RKO (cell line): ENCODE measurements at regions not wholly inside any gene's neighbourhood (a gene's known extent, or its start where the extent isn't known, plus 50 kb on each side); places are given as distances from the start of the nearest gene placed in this dataset.
"Not testable (repeated sequence)": the region's sequence is repeated elsewhere in the genome, so short reads cannot be mapped to it uniquely, and the experiment has no call there.

Experiments
- DNase-seq: peaks from one replicate; pipeline ENCODE4 v3.0.0-alpha.2; 2016; ENCODE audit warnings: low spot score

DNA sequence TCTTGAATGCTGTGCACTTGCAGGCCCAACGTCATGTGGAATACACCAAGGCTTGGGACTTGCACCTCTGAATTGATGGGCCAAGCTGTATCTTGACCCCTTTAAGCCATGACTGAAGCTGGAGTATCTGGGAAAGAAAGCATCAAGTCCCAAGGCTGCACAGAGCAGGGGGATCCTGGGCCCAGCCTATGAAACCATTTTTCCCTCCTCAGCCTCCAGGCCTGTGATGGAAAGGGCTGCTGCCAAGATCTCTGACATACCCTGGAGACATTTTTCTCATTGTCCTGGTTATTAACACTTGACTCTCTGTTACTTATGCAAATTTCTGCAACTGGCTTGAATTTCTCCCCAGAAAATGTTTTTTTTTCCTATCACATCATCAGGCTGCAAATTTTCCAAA is 174.0 kb upstream of the SNX2 start:
- no peak for DNase-seq

DNA sequence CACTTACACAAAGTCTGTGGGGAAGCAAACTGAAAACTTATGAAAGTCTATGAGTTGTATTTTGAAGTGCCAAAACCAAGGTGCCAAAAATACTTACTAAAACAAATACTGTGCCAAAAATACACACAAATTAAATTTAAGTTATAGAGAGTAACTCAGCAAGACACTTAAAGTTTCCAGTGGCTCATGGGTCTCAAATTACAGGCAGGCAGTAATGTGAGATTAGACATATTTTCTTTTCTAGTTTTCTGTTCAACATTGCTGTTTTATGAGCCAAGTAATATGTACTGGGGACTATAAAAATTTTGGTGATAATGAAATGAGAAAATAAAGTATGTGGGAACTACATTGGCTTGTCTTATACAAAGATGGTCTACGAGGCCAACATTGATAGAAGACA is 172.2 kb upstream of the SNX2 start:
- no peak for DNase-seq

DNA sequence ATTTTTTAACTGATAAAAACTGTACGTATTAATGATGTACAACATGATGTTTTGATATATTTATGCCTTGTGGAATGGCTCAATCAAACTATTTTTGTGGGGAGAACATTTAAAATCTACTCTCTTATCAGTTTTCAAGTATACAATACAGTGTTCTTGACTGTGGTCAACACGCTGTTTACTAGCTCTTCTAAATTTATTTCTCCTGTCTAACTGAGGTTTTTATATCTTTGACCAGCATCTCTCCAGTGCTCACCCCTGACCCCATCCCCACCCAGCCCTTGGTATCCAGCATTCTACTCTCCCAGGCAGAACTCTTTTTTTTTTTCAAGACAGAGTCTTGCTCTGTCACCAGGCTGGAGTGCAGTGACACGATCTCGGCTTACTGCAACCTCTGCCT is 169.6 kb upstream of the SNX2 start:
- no peak for DNase-seq

DNA sequence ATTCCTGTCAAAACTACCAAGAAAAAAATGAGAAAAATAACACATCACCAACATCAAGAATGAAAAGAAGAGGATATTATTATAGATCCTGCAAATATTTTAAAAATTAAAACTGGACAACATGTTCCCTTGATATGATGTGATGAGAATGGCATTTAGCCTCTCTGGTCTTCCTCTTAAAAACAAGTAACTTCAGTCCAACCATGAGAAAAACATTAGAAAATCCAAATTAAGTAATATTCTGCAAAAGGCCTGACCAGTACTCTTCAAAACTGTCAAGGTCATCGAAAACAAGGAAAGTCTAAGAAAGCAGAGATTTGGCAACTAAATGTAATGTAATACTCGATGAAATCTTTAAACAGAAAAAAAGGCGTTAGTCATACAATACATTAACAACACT is 167.1 kb upstream of the SNX2 start:
- no peak for DNase-seq

GRCh38 chr5:122608222-122608621 is 166.7 kb upstream of the SNX2 start:
- DNase-seq: no peak

GRCh38 chr5:122611406-122611805 is 163.5 kb upstream of the SNX2 start:
- DNase-seq: no peak

GRCh38 chr5:122612901-122613300 is 162.0 kb upstream of the SNX2 start:
- no peak for DNase-seq

DNA sequence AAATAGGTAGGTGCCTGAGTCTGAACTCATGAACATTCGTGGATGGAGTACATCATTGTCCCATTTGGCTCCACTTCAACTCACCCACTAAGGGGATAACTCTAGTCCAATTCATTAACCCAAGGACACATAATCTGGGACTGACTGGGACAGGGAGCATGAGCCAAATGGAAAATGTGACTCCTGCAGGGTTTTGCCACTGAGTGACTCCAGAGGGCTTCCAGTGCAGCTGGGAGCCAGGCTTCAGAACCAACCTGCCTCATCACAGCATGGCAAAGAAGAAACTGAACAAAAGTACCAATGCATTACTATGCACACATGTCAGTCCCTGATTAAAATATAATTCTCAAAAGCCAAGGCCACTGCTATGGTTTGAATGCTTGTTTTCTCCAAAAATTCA is 159.7 kb upstream of the SNX2 start:
- peak; percentile 3 for DNase-seq

DNA sequence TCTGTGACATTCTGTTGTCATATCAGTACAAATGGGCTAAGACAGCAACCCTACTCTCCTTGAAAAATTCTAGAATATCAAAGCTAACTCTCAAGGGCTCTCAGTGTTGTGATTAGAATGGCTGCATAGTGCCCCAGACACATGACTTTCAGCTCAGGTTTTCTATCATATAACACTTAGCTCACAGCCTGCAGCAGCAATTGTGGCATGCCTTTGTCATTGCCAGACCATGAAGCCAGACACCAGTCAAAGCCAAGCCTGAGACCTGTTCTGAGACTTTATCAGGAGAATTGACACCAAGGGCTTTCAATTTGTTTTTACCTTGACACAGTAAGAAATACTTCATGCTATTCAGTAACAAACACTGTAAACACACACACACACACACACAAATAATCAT is 159.0 kb upstream of the SNX2 start:
- no peak for DNase-seq

DNA sequence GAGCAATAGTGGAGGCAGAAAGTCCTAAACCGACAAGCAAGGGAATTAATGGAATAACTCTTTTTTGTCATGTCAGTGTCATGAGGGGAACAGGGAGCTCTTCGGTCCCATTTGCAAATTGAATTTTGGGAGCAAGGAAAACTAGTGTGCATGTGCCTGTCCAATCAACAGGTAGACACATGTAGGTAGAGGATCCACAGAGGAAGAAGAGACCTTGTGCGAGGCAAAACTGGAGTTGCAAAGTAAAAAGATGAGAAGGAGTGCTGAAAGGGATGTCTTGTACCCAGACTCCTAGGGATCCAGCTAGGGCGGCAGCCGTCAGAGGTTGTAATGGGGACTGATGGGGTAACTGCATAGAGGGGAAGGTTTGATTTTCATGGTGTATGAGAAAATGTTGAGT is 156.8 kb upstream of the SNX2 start:
- DNase-seq: not testable (repeated sequence)

DNA sequence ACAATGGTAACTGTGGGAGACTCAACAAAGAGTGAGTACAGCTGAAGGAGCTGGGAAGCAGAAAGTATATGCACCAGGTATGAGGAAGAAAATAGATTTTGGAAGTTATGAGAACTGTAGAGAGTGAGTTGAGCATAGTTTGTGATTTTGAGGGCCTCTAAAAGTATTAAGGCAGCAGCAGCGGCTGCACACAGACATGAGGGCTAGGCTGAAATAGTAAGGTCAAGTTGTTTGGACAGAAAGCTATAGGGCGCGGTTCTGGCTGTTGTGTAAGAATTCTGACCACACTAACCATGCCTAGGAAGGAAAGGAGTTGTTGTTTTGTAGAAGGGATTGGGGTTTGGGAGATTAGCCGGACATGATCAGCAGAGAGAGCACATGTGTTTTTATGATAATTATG is 154.1 kb upstream of the SNX2 start:
- not testable (repeated sequence) for DNase-seq

DNA sequence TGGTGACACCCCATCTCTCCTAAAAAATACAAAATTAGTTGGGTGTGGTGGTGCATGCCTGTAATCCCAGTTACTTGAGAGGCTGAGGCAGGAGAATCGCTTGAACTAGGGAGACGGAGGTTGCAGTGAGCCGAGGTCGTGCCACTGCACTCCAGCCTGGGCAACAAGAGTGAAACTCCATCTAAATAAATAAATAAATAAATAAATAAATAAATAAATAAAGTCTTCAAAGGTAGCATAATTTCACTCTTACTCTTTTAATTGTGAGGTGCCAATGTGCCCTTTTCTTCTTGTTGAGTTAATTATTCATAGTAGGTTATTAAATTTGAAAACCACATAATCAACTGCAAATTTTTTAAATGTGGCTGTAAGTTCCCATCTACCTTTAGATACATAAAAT is 146.2 kb upstream of the SNX2 start:
- DNase-seq: not testable (repeated sequence)

DNA sequence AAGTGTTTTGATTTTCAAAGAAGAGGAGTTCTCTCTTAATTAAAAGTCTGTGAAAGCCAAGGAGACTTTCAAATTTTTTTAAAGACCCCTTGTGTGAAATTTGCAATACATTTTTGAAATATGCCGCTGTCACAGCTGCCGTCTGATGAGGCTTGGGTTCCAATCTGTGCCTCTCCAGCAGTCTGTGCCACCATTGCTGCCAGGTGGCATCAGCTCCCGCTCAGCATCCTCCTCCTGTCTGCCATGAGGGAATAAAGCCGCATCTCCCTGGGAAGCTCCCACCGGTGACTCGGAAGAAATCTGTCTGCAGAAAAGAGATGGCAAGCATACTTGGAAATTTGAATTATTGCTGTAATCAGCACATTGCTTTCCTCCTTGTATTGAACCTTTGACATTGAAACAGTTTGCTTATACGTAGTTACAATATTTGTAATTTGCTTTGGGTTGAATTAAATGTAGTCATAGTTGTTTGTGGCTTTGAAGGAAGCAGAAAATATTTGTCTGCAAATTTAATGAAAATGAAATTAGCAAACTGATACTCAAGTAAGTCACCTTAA is 145.7 kb upstream of the SNX2 start:
- no peak for DNase-seq

DNA sequence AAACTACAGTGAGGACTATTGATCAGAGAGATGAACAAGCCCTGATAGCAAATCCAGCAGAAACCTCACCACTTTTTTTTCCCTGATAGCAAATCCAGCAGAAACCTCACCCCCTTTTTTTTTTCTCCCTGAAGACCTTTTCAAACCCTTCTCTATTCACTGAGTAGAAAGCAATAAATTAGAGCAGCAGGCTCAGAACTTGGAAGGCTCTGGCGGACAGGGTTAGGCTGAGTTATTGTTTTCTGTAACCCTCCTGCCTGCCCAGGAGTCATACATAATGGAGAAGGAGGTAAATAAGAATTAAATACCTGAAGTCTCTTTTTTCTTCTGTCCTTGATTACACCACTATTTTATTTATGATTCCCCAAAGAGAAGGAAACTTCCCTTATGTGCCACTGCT is 136.3 kb upstream of the SNX2 start:
- DNase-seq: no peak

GRCh38 chr5:122639033-122639432 is 135.8 kb upstream of the SNX2 start:
- no peak for DNase-seq

DNA sequence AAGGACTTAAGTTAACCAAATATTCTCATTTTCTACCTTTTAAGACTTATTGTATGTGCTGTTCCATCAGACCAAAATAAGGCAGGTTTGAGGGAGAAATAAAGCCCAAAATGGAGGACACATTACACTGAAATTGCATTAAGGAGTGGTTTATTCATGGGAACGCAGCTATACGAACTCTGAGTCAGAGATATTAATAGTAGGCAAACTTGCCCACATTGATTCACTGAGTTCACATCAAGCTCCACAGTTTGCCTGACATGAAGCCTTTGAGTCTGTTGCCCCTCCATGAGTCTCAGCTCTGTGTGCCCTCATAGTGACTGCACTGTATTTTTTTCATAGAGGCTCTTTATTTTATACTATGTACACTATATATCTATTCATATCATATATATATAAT is 135.0 kb upstream of the SNX2 start:
- peak; percentile 20 for DNase-seq

DNA sequence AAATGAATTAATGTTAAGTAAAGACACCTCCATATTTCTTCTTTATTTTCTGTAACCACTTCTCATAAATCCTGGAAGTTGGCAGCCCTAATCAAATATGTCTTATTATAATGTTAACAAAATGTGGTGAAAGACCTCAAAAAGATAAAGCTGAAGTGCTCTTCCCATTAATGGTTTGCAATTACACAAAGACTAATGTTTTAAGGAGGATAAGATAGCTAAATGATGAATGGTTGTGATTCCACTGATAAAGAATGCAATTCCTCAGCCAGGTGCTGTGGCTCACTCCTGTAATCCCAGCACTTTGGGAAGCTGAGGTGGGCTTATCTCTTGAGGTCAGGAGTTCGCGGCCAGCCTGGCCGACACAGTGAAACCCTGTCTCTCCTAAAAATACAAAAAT is 125.8 kb upstream of the SNX2 start:
- DNase-seq: no peak

- no peak for DNase-seq
Measured at GRCh38 chr5:122653087-122654017, 121.5 kb upstream of the SNX2 start.

DNA sequence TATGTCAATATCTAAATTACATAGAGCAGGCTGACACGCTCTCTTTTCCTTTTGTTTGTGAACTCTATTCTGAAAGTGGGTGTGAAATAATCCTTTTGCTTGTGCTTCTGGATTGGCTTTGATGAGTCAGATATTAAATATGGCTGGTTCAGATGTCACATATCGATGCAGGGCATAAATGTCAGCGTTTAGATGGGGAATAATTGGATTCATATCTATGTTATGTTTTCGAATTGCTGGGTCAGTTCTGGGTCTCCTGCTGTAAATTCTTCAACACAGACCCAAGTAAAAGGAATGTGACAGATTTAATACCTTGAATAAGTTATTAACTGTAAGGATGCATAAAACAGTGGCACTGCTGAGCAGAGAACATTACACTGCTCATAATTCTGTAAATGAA is 118.7 kb upstream of the SNX2 start:
- no peak for DNase-seq

GRCh38 chr5:122656577-122656976 is 118.3 kb upstream of the SNX2 start:
- no peak for DNase-seq

- no peak for DNase-seq
Measured at GRCh38 chr5:122661496-122662180, 113.2 kb upstream of the SNX2 start.

- no peak for DNase-seq
Measured at GRCh38 chr5:122665051-122665450, 109.8 kb upstream of the SNX2 start.

DNA sequence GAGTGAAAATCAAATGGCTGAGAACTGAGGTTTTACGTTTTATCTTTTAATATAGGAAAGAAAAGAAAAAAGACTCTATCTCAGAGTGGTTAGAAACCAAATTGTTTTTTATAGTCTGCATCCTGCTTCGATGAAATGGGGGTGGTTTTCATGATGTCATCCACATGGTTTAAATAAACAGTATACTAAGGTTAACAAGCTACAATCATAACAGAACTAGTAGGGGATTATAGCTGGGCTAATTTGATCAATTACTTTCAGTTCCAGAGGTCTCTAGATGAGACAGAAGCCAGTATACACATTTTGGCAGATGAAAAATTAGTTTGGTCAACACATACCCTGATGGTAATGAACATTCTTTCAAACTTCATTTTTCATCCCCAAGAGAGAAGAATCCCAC is 106.3 kb upstream of the SNX2 start:
- DNase-seq: no peak
